ENCODE measurements at regions not wholly inside any gene's neighbourhood (a gene's known extent, or its start where the extent isn't known, plus 50 kb on each side); places are given as distances from the start of the nearest gene placed in this dataset.

GRCh38 chrX:7503251-7503650, 339.7 kb upstream of the VCX start:
- Histone ChIP-seq H2BK20ac (ENCODE audit: low read depth, low read length, poor library complexity, severe bottlenecking) (no peak overlapping the region), H3K27me3 (ENCODE audit: insufficient read depth, low read length) (no peaks in the 10 kb centered on the region), H3K23me2 (ENCODE audit: insufficient read length, low read depth, low read length, poor library complexity, severe bottlenecking) (no peaks in the 10 kb centered on the region), H4K5ac (ENCODE audit: insufficient read length, low read depth, low read length) (no peak overlapping the region), H3K9me3 (ENCODE audit: control insufficient read depth, low read depth, low read length) (no peaks in the 10 kb centered on the region), H3K14ac (ENCODE audit: insufficient read depth, low read length) (no peak overlapping the region), H4K8ac (replicated peaks; ENCODE audit: insufficient read length, low read depth, low read length) (no peak overlapping the region), H2AFZ (ENCODE audit: low read length) (no peak overlapping the region), H3K18ac (ENCODE audit: insufficient read length, low read depth, low read length) (no peak overlapping the region), H3K4me1 (ENCODE audit: insufficient read depth, low read length) (no peaks in the 10 kb centered on the region), H3K79me2 (ENCODE audit: insufficient read depth, low read length) (no peaks in the 10 kb centered on the region), H4K91ac (ENCODE audit: insufficient read length, low read depth, low read length) (no peak overlapping the region), H2BK5ac (ENCODE audit: insufficient read length, low read length) (no peak overlapping the region), H4K20me1 (ENCODE audit: control insufficient read depth, insufficient read depth, insufficient read length) (no peaks in the 10 kb centered on the region), H3K9ac (ENCODE audit: extremely low read depth, insufficient read length, low read length) (no peak overlapping the region), H2BK120ac (ENCODE audit: low read depth, low read length, poor library complexity, severe bottlenecking) (no peak overlapping the region), H3K56ac (ENCODE audit: insufficient read length, low read depth, low read length) (no peak overlapping the region), H3K4ac (ENCODE audit: low read depth, low read length) (no peak overlapping the region), H3K4me2 (ENCODE audit: insufficient read depth, insufficient read length, low read length) (no peak overlapping the region), H2BK15ac (ENCODE audit: low read depth, low read length) (no peak overlapping the region), H3K79me1 (ENCODE audit: insufficient read depth, low read depth, low read length, poor library complexity, severe bottlenecking) (no peaks in the 10 kb centered on the region), H2BK12ac (ENCODE audit: insufficient read length, low read depth, low read length) (no peak overlapping the region), H3K27ac (ENCODE audit: insufficient read length, low read depth, low read length) (no peak overlapping the region), H2AK5ac (ENCODE audit: insufficient read length, low read length) (no peak overlapping the region), H3T11ph (ENCODE audit: low read length) (no peak overlapping the region), H3K23ac (ENCODE audit: insufficient read length, low read depth, low read length) (no peak overlapping the region)
- no peaks in the 10 kb centered on the region for H3K9me3 Mint-ChIP-seq
- no peak for TF ChIP-seq CTCF (conservative IDR thresholded peaks at IDR 0.05)
- no peaks in the 10 kb centered on the region for H3K36me3 Mint-ChIP-seq (ENCODE audit: insufficient read depth in 1 of 3, low read depth in 3 of 3)
- H3K4me3 Mint-ChIP-seq, result no peak overlapping the region
- no peaks in the 10 kb centered on the region for H3K4me1 Mint-ChIP-seq
- peaks cover 4% of the 10 kb centered on the region for H3K27me3 Mint-ChIP-seq (ENCODE audit: low read depth)
- no peak for DNase-seq
- no CpG with 5 or more reads among the region's 5 CpGs for WGBS (ENCODE audit: extremely low coverage, insufficient read length, low lambda C conversion rate)
- no peak overlapping the region for H3K27ac Mint-ChIP-seq

Data from H9 (cell line).